Activated CD8-positive, alpha-beta T cell treated with anti-CD3 and anti-CD28 coated beads for 36 hours (primary cell): ENCODE measurements at regions not wholly inside any gene's neighbourhood (a gene's known extent, or its start where the extent isn't known, plus 50 kb on each side); places are given as distances from the start of the nearest gene placed in this dataset.

ENCODE experiments used
- ATAC-seq: fragments of 200-7000 bp; cut with Tn5 transposase; one replicate; pipeline ENCODE4 v1.10.0; 2021; ENCODE audit warnings: mild to moderate bottlenecking, moderate library complexity
- CTCF ChIA-PET: fragments of 350-600 bp; sonication (Branson Sonifier 250); formaldehyde crosslinking; loops from one replicate; lab custom pipeline; 2021; ENCODE audit warnings: antibody characterized with exemption; lab: Charles Lee
- POLR2A ChIA-PET: fragments of 350-600 bp; sonication (Branson Sonifier 250); formaldehyde crosslinking; loops from one replicate; lab custom pipeline; 2021; ENCODE audit warnings: antibody characterized with exemption; lab: Charles Lee
- DNase-seq: peaks from one replicate; pipeline ENCODE4 v3.0.0-alpha.2; 2020
- H3K27ac Mint-ChIP-seq: one replicate; pipeline ENCODE4 v1.8.0; 2021; ENCODE audit warnings: mild to moderate bottlenecking, mixed read lengths
- H3K27me3 Mint-ChIP-seq: one replicate; pipeline ENCODE4 v1.8.0; 2021; ENCODE audit warnings: mixed read lengths
- H3K36me3 Mint-ChIP-seq: one replicate; pipeline ENCODE4 v1.8.0; 2021; ENCODE audit warnings: low read depth, mixed read lengths
- H3K4me1 Mint-ChIP-seq: one replicate; pipeline ENCODE4 v1.8.0; 2021; ENCODE audit warnings: low read depth, mixed read lengths
- H3K4me3 Mint-ChIP-seq: one replicate; pipeline ENCODE4 v1.8.0; 2021; ENCODE audit warnings: mild to moderate bottlenecking, moderate library complexity, mixed read lengths
- H3K9me3 Mint-ChIP-seq: one replicate; pipeline ENCODE4 v1.8.0; 2021; ENCODE audit warnings: mixed read lengths
- CTCF ChIP-seq: fragments of 200-600 bp; IDR thresholded peaks from one replicate; pipeline ENCODE4 v1.8.0; 2022; ENCODE audit warnings: antibody characterized with exemption, mild to moderate bottlenecking
- intact Hi-C: fragments of 100-400 bp; cut with micrococcal nuclease; formaldehyde crosslinking; loops from one replicate; pipeline ENCODE4 v1.10.0; 2022

- H3K27me3 Mint-ChIP-seq, result no peaks in the 10 kb centered on the region
- POLR2A ChIA-PET, result no interaction called here
- H3K4me1 Mint-ChIP-seq, result no peaks in the 10 kb centered on the region
- peaks cover 3% of the 10 kb centered on the region for H3K9me3 Mint-ChIP-seq
- ATAC-seq (no peak), DNase-seq (no peak)
- CTCF ChIA-PET, result interaction anchor here (1.3 kb wide), 1 partner anchor 10 kb away, joined by 3 read pairs; no protein-coding TSS in a partner anchor
- TF ChIP-seq CTCF, result no peak
- no peaks in the 10 kb centered on the region for H3K36me3 Mint-ChIP-seq
- H3K27ac Mint-ChIP-seq, result no peak overlapping the region
- H3K4me3 Mint-ChIP-seq, result no peak overlapping the region
- intact Hi-C loops, result no loop called here
These were observed 872.6 kb downstream of the FLRT2 start for GRCh38 chr14:86402545-86402944.

- POLR2A ChIA-PET, result no interaction called here
These were observed 861.1 kb downstream of the FLRT2 start for GRCh38 chr14:86391085-86391484.

GRCh38 chr14:86388216-86388615 lies 858.3 kb downstream of the FLRT2 start:
- H3K36me3 Mint-ChIP-seq, result no peaks in the 10 kb centered on the region
- no peaks in the 10 kb centered on the region for H3K9me3 Mint-ChIP-seq
- no peaks in the 10 kb centered on the region for H3K27me3 Mint-ChIP-seq
- intact Hi-C loops, result no loop called here
- TF ChIP-seq CTCF, result no peak
- DNase-seq, result no peak
- CTCF ChIA-PET, result no interaction called here
- H3K4me3 Mint-ChIP-seq, result no peak overlapping the region
- no peaks in the 10 kb centered on the region for H3K4me1 Mint-ChIP-seq
- no peak for ATAC-seq
- POLR2A ChIA-PET, result no interaction called here
- H3K27ac Mint-ChIP-seq, result no peak overlapping the region

More at GRCh38 chr14:86391085-86391484, 861.1 kb downstream of the FLRT2 start:
- H3K4me1 Mint-ChIP-seq, result no peaks in the 10 kb centered on the region
- ATAC-seq (no peak), DNase-seq (no peak)
- H3K36me3 Mint-ChIP-seq, result no peaks in the 10 kb centered on the region
- no peaks in the 10 kb centered on the region for H3K9me3 Mint-ChIP-seq
- H3K27ac Mint-ChIP-seq, result no peak overlapping the region
- H3K27me3 Mint-ChIP-seq, result no peaks in the 10 kb centered on the region
- CTCF ChIA-PET, result interaction anchor here (0.5 kb wide), 1 partner anchor 171 kb away, joined by 3 read pairs; no protein-coding TSS in a partner anchor
- intact Hi-C loops, result no loop called here
- no peak overlapping the region for H3K4me3 Mint-ChIP-seq
- no peak for TF ChIP-seq CTCF

- CTCF ChIA-PET, result no interaction called here
- Mint-ChIP-seq H3K27me3 (no peaks in the 10 kb centered on the region), H3K36me3 (no peaks in the 10 kb centered on the region), H3K4me1 (no peaks in the 10 kb centered on the region), H3K9me3 (peaks cover 6% of the 10 kb centered on the region), H3K27ac (no peak overlapping the region), H3K4me3 (no peak overlapping the region)
- DNase-seq (no peak), ATAC-seq (no peak)
- POLR2A ChIA-PET, result no interaction called here
- intact Hi-C loops, result no loop called here
- TF ChIP-seq CTCF, result no peak
These were observed 843.9 kb downstream of the FLRT2 start for GRCh38 chr14:86373886-86374285.

- TF ChIP-seq CTCF, result no peak
These were observed 842.5 kb downstream of the FLRT2 start for GRCh38 chr14:86372402-86372801.

More at GRCh38 chr14:86372402-86372801, 842.5 kb downstream of the FLRT2 start:
- no peak overlapping the region for H3K27ac Mint-ChIP-seq
- H3K27me3 Mint-ChIP-seq, result no peaks in the 10 kb centered on the region
- H3K4me3 Mint-ChIP-seq, result no peak overlapping the region
- CTCF ChIA-PET, result no interaction called here
- DNase-seq, result no peak
- intact Hi-C loops, result no loop called here
- POLR2A ChIA-PET, result no interaction called here
- H3K9me3 Mint-ChIP-seq, result peaks cover 6% of the 10 kb centered on the region
- no peaks in the 10 kb centered on the region for H3K36me3 Mint-ChIP-seq
- ATAC-seq, result no peak
- no peaks in the 10 kb centered on the region for H3K4me1 Mint-ChIP-seq
